ENCODE measurements at regions not wholly inside any gene's neighbourhood (a gene's known extent, or its start where the extent isn't known, plus 50 kb on each side); places are given as distances from the start of the nearest gene placed in this dataset.
"Not testable (repeated sequence)": the region's sequence is repeated elsewhere in the genome, so short reads cannot be mapped to it uniquely, and the experiment has no call there.

GRCh38 chr1:60510162-60510561, 436.6 kb upstream of the C1orf87 start:
- ATAC-seq (ENCODE audit: low read depth) (no peak), DNase-seq (no peak)
- no peaks in the 10 kb centered on the region for H3K36me3 Mint-ChIP-seq (ENCODE audit: low read depth)
- intact Hi-C loops (cut with micrococcal nuclease) = no loop called here
- POLR2A ChIA-PET = no interaction called here
- no peaks in the 10 kb centered on the region for H3K27me3 Mint-ChIP-seq
- no peaks in the 10 kb centered on the region for H3K4me1 Mint-ChIP-seq
- no peak overlapping the region for H3K4me3 Mint-ChIP-seq
- no peak for TF ChIP-seq CTCF (IDR thresholded peaks at IDR 0.05)
- peaks cover 2% of the 10 kb centered on the region for H3K9me3 Mint-ChIP-seq
- CTCF ChIA-PET = no interaction called here
- H3K27ac Mint-ChIP-seq = no peak overlapping the region

- intact Hi-C loops (cut with micrococcal nuclease) = no loop called here
- TF ChIP-seq CTCF (IDR thresholded peaks at IDR 0.05) = no peak
- H3K36me3 Mint-ChIP-seq (ENCODE audit: low read depth) = no peaks in the 10 kb centered on the region
- H3K4me3 Mint-ChIP-seq = no peak overlapping the region
- H3K27me3 Mint-ChIP-seq = no peaks in the 10 kb centered on the region
- POLR2A ChIA-PET = no interaction called here
- no peak for ATAC-seq (ENCODE audit: low read depth)
- CTCF ChIA-PET = no interaction called here
- H3K4me1 Mint-ChIP-seq = no peaks in the 10 kb centered on the region
- DNase-seq = no peak
- peaks cover 2% of the 10 kb centered on the region for H3K9me3 Mint-ChIP-seq
- no peak overlapping the region for H3K27ac Mint-ChIP-seq
Measured at GRCh38 chr1:60504206-60504840, 430.8 kb upstream of the C1orf87 start.

GRCh38 chr1:60503266-60503925, 429.8 kb upstream of the C1orf87 start:
- intact Hi-C loops (cut with micrococcal nuclease) = no loop called here
- Mint-ChIP-seq H3K36me3 (ENCODE audit: low read depth) (no peaks in the 10 kb centered on the region), H3K9me3 (peaks cover 8% of the 10 kb centered on the region), H3K27me3 (no peaks in the 10 kb centered on the region), H3K4me1 (no peaks in the 10 kb centered on the region), H3K4me3 (no peak overlapping the region), H3K27ac (no peak overlapping the region)
- DNase-seq (no peak), ATAC-seq (ENCODE audit: low read depth) (no peak)
- no peak for TF ChIP-seq CTCF (IDR thresholded peaks at IDR 0.05)
- CTCF ChIA-PET = no interaction called here
- POLR2A ChIA-PET = no interaction called here

- POLR2A ChIA-PET = no interaction called here
- Mint-ChIP-seq H3K36me3 (ENCODE audit: low read depth) (no peaks in the 10 kb centered on the region), H3K27me3 (no peaks in the 10 kb centered on the region), H3K27ac (no peak overlapping the region), H3K4me1 (no peaks in the 10 kb centered on the region), H3K9me3 (peaks cover 10% of the 10 kb centered on the region), H3K4me3 (no peak overlapping the region)
- CTCF ChIA-PET = no interaction called here
- ATAC-seq (ENCODE audit: low read depth) = no peak
- intact Hi-C loops (cut with micrococcal nuclease) = no loop called here
- TF ChIP-seq CTCF (IDR thresholded peaks at IDR 0.05) = no peak
- no peak for DNase-seq
Measured at GRCh38 chr1:60502506-60502905, 428.9 kb upstream of the C1orf87 start.

GRCh38 chr1:60489916-60490480, 416.4 kb upstream of the C1orf87 start:
- ATAC-seq (ENCODE audit: low read depth); CTCF ChIA-PET: not testable (repeated sequence)

More at GRCh38 chr1:60489916-60490480, 416.4 kb upstream of the C1orf87 start:
- H3K27ac Mint-ChIP-seq; H3K9me3 Mint-ChIP-seq; H3K4me3 Mint-ChIP-seq; H3K27me3 Mint-ChIP-seq; POLR2A ChIA-PET; DNase-seq; H3K36me3 Mint-ChIP-seq (ENCODE audit: low read depth); intact Hi-C loops (cut with micrococcal nuclease); H3K4me1 Mint-ChIP-seq: not testable (repeated sequence)
